ENCODE measurements at regions not wholly inside any gene's neighbourhood (a gene's known extent, or its start where the extent isn't known, plus 50 kb on each side); places are given as distances from the start of the nearest gene placed in this dataset.

DNA sequence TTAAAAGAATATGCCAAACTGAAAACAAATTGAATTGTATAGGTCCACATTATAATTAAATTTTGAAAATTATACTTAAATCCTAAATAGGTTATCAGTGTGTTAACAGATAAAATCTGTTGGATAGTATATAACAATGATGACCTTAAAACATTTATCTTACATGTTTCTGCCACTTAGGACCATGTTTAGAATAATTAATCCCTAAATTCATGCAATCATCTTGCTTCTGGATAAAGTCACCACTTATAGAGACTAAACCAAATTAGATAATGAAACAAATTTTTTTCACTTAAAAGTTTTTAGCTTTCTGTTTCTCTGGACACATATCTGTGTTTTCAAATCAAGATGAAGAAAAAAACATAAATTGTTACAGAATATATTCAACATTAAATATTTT is 511.7 kb upstream of the MIR17HG start:
- CTCF ChIA-PET, result interaction anchor here (0.9 kb wide), 1 partner anchor 404 kb away, joined by 3 read pairs; no protein-coding TSS in a partner anchor
- no peak for ATAC-seq (ENCODE audit: low read depth)
- no TSS peak for BruUV-seq (replicated peaks)

More for the DNA sequence above, 511.7 kb upstream of the MIR17HG start:
- Histone ChIP-seq H3K4ac (ENCODE audit: low read depth, low read length) (no peak overlapping the region), H2AFZ (replicated peaks; ENCODE audit: low read length, poor library complexity) (no peak overlapping the region), H3K56ac (ENCODE audit: extremely low read depth, insufficient read depth, low read length) (no peak overlapping the region), H2BK20ac (ENCODE audit: low read depth, low read length) (no peak overlapping the region), H4K8ac (ENCODE audit: low read depth in 2 of 2, low read length in 2 of 2) (no peak overlapping the region), H3K14ac (replicated peaks; ENCODE audit: low read depth, low read length) (no peak overlapping the region), H3K4me3 (ENCODE audit: insufficient read depth, low read depth, low read length) (no peak overlapping the region), H3K79me1 (ENCODE audit: low read depth in 1 of 2, low read length in 2 of 2) (no peaks in the 10 kb centered on the region), H3K18ac (ENCODE audit: low read depth, low read length) (no peak overlapping the region), H4K20me1 (ENCODE audit: insufficient read depth, low read length) (no peaks in the 10 kb centered on the region), H4K5ac (ENCODE audit: low read depth, low read length) (no peak overlapping the region), H3K4me1 (ENCODE audit: control insufficient read depth, insufficient read depth, low read length) (no peaks in the 10 kb centered on the region), H4K91ac (ENCODE audit: insufficient read depth, low read depth, low read length) (no peak overlapping the region), H3K23ac (ENCODE audit: low read depth, low read length) (no peak overlapping the region), H3K9ac (ENCODE audit: low read depth, low read length) (no peak overlapping the region), H2BK5ac (ENCODE audit: low read depth, low read length, poor library complexity, severe bottlenecking) (no peak overlapping the region), H2BK15ac (ENCODE audit: low read depth, low read length) (no peak overlapping the region), H3K36me3 (ENCODE audit: control insufficient read depth, insufficient read depth, low read length) (no peaks in the 10 kb centered on the region), H3K27ac (ENCODE audit: insufficient read depth, low read length) (no peak overlapping the region), H3K27me3 (ENCODE audit: control insufficient read depth, insufficient read depth, low read length) (no peaks in the 10 kb centered on the region), H3K9me1 (ENCODE audit: insufficient read depth, low read length) (no peaks in the 10 kb centered on the region), H3K9me3 (ENCODE audit: control insufficient read depth, insufficient read depth, low read length) (0 out of 2 replicates have a peak, but pooled peaks cover 2% of the 10 kb centered on the region), H3K4me2 (ENCODE audit: low read depth, low read length) (no peak overlapping the region), H2AK9ac (replicated peaks; ENCODE audit: low read depth, low read length, poor library complexity) (no peak overlapping the region), H2BK120ac (ENCODE audit: low read depth, low read length) (no peak overlapping the region), H2AK5ac (ENCODE audit: low read depth, low read length) (no peak overlapping the region)
- TF ChIP-seq, protein P1, sequence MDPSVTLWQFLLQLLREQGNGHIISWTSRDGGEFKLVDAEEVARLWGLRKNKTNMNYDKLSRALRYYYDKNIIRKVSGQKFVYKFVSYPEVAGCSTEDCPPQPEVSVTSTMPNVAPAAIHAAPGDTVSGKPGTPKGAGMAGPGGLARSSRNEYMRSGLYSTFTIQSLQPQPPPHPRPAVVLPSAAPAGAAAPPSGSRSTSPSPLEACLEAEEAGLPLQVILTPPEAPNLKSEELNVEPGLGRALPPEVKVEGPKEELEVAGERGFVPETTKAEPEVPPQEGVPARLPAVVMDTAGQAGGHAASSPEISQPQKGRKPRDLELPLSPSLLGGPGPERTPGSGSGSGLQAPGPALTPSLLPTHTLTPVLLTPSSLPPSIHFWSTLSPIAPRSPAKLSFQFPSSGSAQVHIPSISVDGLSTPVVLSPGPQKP (IDR thresholded peaks at IDR 0.05; ENCODE audit: borderline replicate concordance, low read depth, low read length), result no peak
- TF ChIP-seq RCOR1 (IDR thresholded peaks at IDR 0.05; ENCODE audit: insufficient replicate concordance, low read length), result no peak
- no peak for TF ChIP-seq MAFK (IDR thresholded peaks at IDR 0.05; ENCODE audit: low read depth, low read length)
- in situ Hi-C loops (cut with MboI; ENCODE audit: low sequenced_read_pairs) (no loop called here), dilution Hi-C loops (cut with HindIII; ENCODE audit: low sequenced_read_pairs, unreplicated experiment) (no loop called here), intact Hi-C loops (cut with micrococcal nuclease) (no loop called here)
- no peak for DNase-seq
- POLR2A ChIA-PET (ENCODE audit: unreplicated experiment), result no interaction called here

All from IMR-90 (cell line).